BJ (cell line): ENCODE measurements at regions not wholly inside any gene's neighbourhood (a gene's known extent, or its start where the extent isn't known, plus 50 kb on each side); places are given as distances from the start of the nearest gene placed in this dataset.
A peak's percentile ranks its signal among the peaks of the same experiment; 100 is the strongest.

Experiments
- CTCF ChIA-PET: fragments of 350-600 bp; formaldehyde crosslinking; extraction: SDS; loops from one replicate; lab custom pipeline; 2021; ENCODE audit warnings: antibody characterized with exemption, inconsistent platforms; lab: Yijun Ruan, JAX
- POLR2A ChIA-PET: fragments of 300-600 bp; sonication (Branson Sonifier 250); formaldehyde crosslinking; extraction: SDS; loops from one replicate; lab custom pipeline; 2021; ENCODE audit warnings: antibody characterized with exemption; lab: Charles Lee
- DNase-seq: peaks from one replicate; pipeline ENCODE4 v3.0.0-alpha.2; 2011; ENCODE audit warnings: low read depth
- H3K27me3 ChIP-seq: 2 replicates; pipeline ENCODE4 v1.6.0; 2011; ENCODE audit warnings: low read length; ENCODE audit not compliant: control insufficient read depth, insufficient read depth
- H3K36me3 ChIP-seq: 2 replicates; pipeline ENCODE4 v1.5.1; 2011; ENCODE audit warnings: low read length; ENCODE audit not compliant: control insufficient read depth, insufficient read depth
- H3K4me3 ChIP-seq: 2 replicates; pipeline ENCODE4 v1.5.1; 2011; ENCODE audit warnings: low read depth, mild to moderate bottlenecking, control low read depth, low read length
- TF ChIP-seq, protein P1 (sequence below): IDR thresholded peaks from 2 replicates; pipeline ENCODE4 v1.5.1; 2011; ENCODE audit warnings: low read depth, mild to moderate bottlenecking, control low read depth, inconsistent platforms, low read length, moderate library complexity; ENCODE audit not compliant: insufficient read depth

DNA sequence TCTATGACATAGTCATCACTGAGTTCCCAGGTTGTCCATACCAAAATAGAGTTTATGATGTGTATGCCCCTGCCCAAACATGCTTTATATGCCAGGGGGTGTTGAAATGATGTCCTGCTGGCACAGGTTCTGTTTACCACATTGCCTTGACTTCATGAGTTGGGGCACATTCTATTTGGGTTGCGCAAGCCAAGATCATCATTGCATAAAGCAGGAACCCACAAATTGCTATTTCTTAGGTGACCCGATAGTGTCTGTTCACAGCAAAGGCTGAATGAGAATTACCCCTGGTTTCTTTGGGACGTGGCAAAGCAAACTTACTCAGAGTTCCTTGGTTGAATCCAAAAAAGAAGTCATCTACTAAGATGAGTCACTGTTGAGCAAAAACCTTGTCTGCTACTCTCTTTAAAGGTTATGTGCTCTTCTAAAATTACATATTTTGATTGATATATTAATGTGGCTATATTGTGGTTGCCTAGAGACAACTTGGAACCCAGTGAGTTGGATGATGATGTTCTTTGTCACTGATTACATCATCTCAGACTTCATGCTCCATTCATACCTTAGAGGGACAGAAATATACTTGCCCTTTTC, 912.6 kb upstream of the SOX9 start:
- TF ChIP-seq, protein P1, sequence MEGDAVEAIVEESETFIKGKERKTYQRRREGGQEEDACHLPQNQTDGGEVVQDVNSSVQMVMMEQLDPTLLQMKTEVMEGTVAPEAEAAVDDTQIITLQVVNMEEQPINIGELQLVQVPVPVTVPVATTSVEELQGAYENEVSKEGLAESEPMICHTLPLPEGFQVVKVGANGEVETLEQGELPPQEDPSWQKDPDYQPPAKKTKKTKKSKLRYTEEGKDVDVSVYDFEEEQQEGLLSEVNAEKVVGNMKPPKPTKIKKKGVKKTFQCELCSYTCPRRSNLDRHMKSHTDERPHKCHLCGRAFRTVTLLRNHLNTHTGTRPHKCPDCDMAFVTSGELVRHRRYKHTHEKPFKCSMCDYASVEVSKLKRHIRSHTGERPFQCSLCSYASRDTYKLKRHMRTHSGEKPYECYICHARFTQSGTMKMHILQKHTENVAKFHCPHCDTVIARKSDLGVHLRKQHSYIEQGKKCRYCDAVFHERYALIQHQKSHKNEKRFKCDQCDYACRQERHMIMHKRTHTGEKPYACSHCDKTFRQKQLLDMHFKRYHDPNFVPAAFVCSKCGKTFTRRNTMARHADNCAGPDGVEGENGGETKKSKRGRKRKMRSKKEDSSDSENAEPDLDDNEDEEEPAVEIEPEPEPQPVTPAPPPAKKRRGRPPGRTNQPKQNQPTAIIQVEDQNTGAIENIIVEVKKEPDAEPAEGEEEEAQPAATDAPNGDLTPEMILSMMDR: no peak
- H3K36me3 ChIP-seq: no peaks in the 10 kb centered on the region
- no peaks in the 10 kb centered on the region for H3K27me3 ChIP-seq
- ChIA-PET POLR2A (no interaction called here), CTCF (no interaction called here)
- DNase-seq: peak; percentile 22
- H3K4me3 ChIP-seq: no peak overlapping the region

DNA sequence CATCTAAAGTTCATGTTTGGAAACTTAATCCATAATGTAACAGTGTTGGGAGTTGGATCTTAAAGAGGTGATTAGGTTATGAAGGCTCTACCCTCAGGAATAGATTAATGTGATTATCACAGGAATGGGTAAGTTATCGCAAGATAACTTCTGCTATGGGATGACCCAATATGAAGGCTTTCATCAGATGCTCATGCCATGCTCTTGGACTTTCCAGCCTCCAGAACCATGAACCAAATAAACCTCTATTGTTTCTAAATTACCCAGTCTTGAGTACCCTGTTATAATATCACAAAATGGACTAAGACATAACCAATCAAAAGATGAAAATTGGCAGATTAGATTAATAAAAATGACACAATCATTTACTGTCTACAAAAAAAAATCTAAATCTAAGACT, 906.9 kb upstream of the SOX9 start:
- no peak for DNase-seq
- TF ChIP-seq, protein P1: no peak
- POLR2A ChIA-PET: no interaction called here
- Histone ChIP-seq H3K4me3 (no peak overlapping the region), H3K36me3 (no peaks in the 10 kb centered on the region), H3K27me3 (no peaks in the 10 kb centered on the region)
- CTCF ChIA-PET: no interaction called here

DNA sequence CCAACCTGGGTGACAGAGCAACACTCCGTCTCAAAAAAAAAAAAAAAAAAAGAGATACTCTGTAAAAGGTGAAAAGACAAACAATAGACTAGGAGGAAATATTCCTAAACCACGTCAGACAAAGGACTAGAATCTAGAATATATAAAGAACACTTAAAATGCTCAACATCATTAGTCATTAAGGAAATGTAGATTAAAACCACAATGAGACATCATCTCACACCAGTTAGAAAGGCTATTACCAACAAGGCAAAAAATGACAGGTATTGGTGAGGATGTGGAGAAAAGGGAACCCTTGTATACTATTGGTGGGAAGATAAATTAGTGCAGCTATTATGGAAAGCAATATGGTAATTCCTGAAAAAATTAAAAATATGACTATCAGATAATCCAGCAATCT, 903.1 kb upstream of the SOX9 start:
- Histone ChIP-seq H3K36me3 (no peaks in the 10 kb centered on the region), H3K4me3 (no peak overlapping the region), H3K27me3 (no peaks in the 10 kb centered on the region)
- POLR2A ChIA-PET: no interaction called here
- TF ChIP-seq, protein P1: no peak
- DNase-seq: no peak
- CTCF ChIA-PET: no interaction called here

DNA sequence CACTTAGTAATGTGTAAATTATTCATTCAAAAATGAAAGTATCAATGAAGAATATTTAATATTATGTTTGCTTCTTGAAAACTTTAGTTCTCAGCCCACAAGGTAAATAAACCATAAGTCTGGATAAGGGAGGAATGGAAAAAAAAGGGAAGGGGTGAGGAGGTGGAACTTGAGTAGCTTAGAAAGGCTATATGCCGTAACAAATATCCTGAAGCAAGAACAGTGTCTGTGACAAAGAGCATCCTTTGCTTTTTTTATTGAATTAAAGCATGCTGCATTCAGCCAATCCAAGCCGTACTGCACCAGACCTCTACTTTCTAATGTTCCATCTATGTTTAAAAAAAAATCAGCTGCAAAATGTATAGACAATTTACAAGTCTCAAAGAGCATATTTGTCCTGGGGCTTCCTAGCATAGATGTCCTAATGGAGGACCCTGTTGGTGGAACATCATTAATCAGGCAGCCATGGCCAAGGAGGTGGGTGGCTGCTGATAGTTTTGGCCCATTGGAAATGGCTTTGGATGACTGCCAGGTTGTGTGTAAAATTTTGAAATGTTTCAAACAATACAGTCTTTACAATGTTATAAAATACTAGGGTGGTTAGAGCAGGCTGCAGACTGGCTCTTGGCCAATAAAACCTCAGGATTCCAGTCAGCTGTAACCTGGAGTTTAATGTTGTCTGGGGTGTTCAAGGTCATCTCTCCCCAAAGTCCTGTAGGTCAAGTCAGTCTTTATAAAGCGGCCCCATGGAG, 895.8 kb upstream of the SOX9 start:
- H3K36me3 ChIP-seq: no peaks in the 10 kb centered on the region
- no peak for DNase-seq
- CTCF ChIA-PET: interaction anchor here (1.5 kb wide), 1 partner anchor 12 kb away, joined by 3 read pairs; no protein-coding TSS in a partner anchor
- POLR2A ChIA-PET: no interaction called here
- H3K27me3 ChIP-seq: no peaks in the 10 kb centered on the region; the same call in 1 of the 2 replicates
- TF ChIP-seq, protein P1: no peak
- no peak overlapping the region for H3K4me3 ChIP-seq

DNA sequence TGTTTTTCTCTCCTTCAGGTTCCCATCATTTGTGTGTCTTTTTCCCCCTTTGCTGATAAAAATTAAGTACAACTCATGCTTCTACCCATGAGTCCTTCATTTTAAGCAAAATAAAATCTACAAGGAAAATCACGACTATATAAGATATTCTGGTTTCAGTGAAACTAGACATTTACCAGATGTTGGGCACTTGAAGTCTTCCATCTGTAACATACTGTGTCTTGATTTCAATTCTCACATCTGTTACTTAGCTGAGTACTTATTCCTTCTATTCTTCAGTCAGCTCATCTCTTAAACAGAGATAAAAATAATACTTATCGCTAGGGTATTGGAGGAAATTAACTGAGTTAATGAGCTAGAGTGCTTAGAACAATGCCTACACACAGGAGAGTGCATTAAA, 893.0 kb upstream of the SOX9 start:
- no peak for DNase-seq
- ChIA-PET CTCF (interaction anchor here (1.4 kb wide), 1 partner anchor 11 kb away, joined by 3 read pairs; no protein-coding TSS in a partner anchor), POLR2A (interaction anchor here (0.5 kb wide), 1 partner anchor 293 kb away, joined by 3 read pairs; no protein-coding TSS in a partner anchor)
- H3K27me3 ChIP-seq: no peaks in the 10 kb centered on the region; the same call in 1 of the 2 replicates
- TF ChIP-seq, protein P1: no peak
- no peak overlapping the region for H3K4me3 ChIP-seq
- no peaks in the 10 kb centered on the region for H3K36me3 ChIP-seq
